ENCODE measurements at regions not wholly inside any gene's neighbourhood (a gene's known extent, or its start where the extent isn't known, plus 50 kb on each side); places are given as distances from the start of the nearest gene placed in this dataset.

GRCh38 chr11:116057000-116057399 lies 552.8 kb upstream of the CADM1 start:
- H3K4me1 ChIP-seq = no peaks in the 10 kb centered on the region
- H3K9me3 ChIP-seq = no peaks in the 10 kb centered on the region
- H3K36me3 ChIP-seq = no peaks in the 10 kb centered on the region
- H3K27me3 ChIP-seq = no peaks in the 10 kb centered on the region
- no peak for DNase-seq (ENCODE audit: low spot score in 2 of 2)
- no peak overlapping the region for H3K4me3 ChIP-seq
- no peak for TF ChIP-seq POLR2A (IDR thresholded peaks at IDR 0.05)
- TF ChIP-seq, protein P1, sequence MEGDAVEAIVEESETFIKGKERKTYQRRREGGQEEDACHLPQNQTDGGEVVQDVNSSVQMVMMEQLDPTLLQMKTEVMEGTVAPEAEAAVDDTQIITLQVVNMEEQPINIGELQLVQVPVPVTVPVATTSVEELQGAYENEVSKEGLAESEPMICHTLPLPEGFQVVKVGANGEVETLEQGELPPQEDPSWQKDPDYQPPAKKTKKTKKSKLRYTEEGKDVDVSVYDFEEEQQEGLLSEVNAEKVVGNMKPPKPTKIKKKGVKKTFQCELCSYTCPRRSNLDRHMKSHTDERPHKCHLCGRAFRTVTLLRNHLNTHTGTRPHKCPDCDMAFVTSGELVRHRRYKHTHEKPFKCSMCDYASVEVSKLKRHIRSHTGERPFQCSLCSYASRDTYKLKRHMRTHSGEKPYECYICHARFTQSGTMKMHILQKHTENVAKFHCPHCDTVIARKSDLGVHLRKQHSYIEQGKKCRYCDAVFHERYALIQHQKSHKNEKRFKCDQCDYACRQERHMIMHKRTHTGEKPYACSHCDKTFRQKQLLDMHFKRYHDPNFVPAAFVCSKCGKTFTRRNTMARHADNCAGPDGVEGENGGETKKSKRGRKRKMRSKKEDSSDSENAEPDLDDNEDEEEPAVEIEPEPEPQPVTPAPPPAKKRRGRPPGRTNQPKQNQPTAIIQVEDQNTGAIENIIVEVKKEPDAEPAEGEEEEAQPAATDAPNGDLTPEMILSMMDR (IDR thresholded peaks at IDR 0.05) = no peak
- TF ChIP-seq EP300 (IDR thresholded peaks at IDR 0.05) = no peak
- H3K27ac ChIP-seq = no peak overlapping the region
- 54% methylated on average over 3 of the region's 3 CpGs for WGBS, 2 donors

- Histone ChIP-seq H3K9me3 (no peaks in the 10 kb centered on the region), H3K36me3 (no peaks in the 10 kb centered on the region), H3K4me3 (no peak overlapping the region), H3K4me1 (no peaks in the 10 kb centered on the region), H3K27ac (no peak overlapping the region), H3K27me3 (no peaks in the 10 kb centered on the region)
- no peak for DNase-seq (ENCODE audit: low spot score in 2 of 2)
- TF ChIP-seq EP300 (IDR thresholded peaks at IDR 0.05) (no peak), POLR2A (IDR thresholded peaks at IDR 0.05) (no peak)
- TF ChIP-seq, protein P1 (IDR thresholded peaks at IDR 0.05) = no peak
- 80 to 86% methylated on average over 2 of the region's 2 CpGs for WGBS, 2 donors
Observed at GRCh38 chr11:116055064-116055463, 550.8 kb upstream of the CADM1 start.

DNA sequence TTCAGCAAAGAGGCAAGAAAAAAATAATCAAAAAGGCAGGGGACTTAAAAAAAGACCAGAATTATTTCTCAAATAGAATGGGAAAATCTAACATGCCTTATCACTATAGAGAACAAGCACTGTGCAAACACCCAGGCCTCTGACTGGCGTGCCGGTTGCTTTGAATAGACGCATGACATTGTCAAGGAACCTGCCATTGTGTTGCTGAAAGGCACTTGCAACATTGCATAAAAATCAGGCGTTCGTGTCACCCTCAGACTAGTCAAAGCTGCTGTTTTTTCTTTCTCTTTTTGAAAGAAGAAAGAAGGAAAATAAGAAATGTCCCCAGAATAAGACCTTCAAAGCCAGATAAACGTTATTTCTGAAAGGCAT lies 549.3 kb upstream of the CADM1 start:
- WGBS, 2 donors = 59 to 63% methylated on average over 6 of the region's 6 CpGs
- TF ChIP-seq EP300 (IDR thresholded peaks at IDR 0.05) = no peak
- TF ChIP-seq, protein P1 (IDR thresholded peaks at IDR 0.05) = no peak
- no peak for TF ChIP-seq POLR2A (IDR thresholded peaks at IDR 0.05)
- DNase-seq (ENCODE audit: low spot score in 2 of 2) = no peak
- H3K4me1 ChIP-seq = no peaks in the 10 kb centered on the region
- no peak overlapping the region for H3K4me3 ChIP-seq
- H3K27me3 ChIP-seq = no peaks in the 10 kb centered on the region
- H3K27ac ChIP-seq = no peak overlapping the region
- no peaks in the 10 kb centered on the region for H3K9me3 ChIP-seq
- no peaks in the 10 kb centered on the region for H3K36me3 ChIP-seq

DNA sequence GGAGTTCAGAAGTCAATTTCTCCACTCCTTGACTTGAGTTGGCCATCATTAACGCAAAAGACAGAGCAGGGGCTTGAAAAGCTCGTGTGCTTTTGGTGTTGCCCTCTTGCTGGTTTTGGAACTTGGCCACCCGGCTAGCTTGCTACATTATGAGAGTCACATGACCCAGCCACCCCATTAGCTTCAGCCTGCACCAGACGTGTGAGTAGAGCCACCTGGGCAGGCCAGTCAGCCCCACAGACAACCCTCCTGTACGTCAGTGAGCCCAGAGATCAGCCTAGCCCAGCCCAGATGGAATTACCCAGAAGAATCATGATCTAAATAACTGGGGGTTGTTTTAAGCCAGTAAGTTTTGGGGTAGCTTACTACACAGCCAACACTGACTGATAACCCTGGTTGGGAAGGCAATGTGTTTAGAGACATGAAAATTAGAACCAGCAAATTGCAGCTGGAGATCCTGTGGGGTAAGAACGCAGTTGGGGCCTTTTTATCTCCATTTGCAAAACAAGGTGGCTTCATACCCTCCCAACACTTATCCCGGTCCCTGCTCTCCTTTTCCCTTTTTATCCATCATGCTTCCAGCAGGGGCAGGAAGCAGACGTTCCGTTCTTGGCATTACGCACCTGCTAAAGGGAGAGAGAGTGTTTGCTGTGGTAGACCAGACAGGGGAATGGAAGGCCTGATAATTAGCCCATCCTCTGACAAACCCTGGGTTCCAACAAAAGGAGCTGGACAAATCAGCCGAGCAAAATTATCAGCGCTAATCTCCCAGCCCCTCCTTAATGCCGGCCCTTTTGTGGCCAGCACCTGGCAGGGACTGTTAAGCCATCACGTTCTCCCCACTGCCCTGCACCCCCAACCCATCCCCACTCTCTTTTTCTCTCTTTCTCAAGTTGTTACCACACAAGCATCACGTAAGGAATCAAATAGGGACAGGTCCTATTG lies 548.7 kb upstream of the CADM1 start:
- Histone ChIP-seq H3K36me3 (no peaks in the 10 kb centered on the region), H3K4me3 (no peak overlapping the region), H3K4me1 (no peaks in the 10 kb centered on the region), H3K9me3 (no peaks in the 10 kb centered on the region), H3K27ac (no peak overlapping the region), H3K27me3 (no peaks in the 10 kb centered on the region)
- TF ChIP-seq POLR2A (IDR thresholded peaks at IDR 0.05) (no peak), EP300 (IDR thresholded peaks at IDR 0.05) (no peak)
- TF ChIP-seq, protein P1 (IDR thresholded peaks at IDR 0.05) = no peak
- DNase-seq (ENCODE audit: low spot score in 2 of 2) = no peak
- WGBS, 2 donors = 66 to 69% methylated on average over 15 of the region's 15 CpGs

GRCh38 chr11:116051494-116051893 lies 547.3 kb upstream of the CADM1 start:
- Histone ChIP-seq H3K4me1 (no peaks in the 10 kb centered on the region), H3K27me3 (no peaks in the 10 kb centered on the region), H3K36me3 (no peaks in the 10 kb centered on the region), H3K9me3 (no peaks in the 10 kb centered on the region), H3K27ac (no peak overlapping the region), H3K4me3 (no peak overlapping the region)
- no peak for TF ChIP-seq EP300 (IDR thresholded peaks at IDR 0.05)
- TF ChIP-seq, protein P1 (IDR thresholded peaks at IDR 0.05) = no peak
- TF ChIP-seq POLR2A (IDR thresholded peaks at IDR 0.05) = no peak
- WGBS, 2 donors = 90 to 93% methylated on average over 7 of the region's 7 CpGs
- no peak for DNase-seq (ENCODE audit: low spot score in 2 of 2)
